RWPE2 (cell line): ENCODE measurements at regions not wholly inside any gene's neighbourhood (a gene's known extent, or its start where the extent isn't known, plus 50 kb on each side); places are given as distances from the start of the nearest gene placed in this dataset.
A peak's percentile ranks its signal among the peaks of the same experiment; 100 is the strongest.

Experiments used
- ATAC-seq: fragments of 200-7000 bp; cut with Tn5 transposase; 3 replicates; pipeline ENCODE4 v1.9.1; 2021; ENCODE audit warnings: low read depth
- DNase-seq: peaks from one replicate; pipeline ENCODE4 v3.0.0-alpha.2; 2020; ENCODE audit warnings: low spot score
- H3K27ac ChIP-seq: fragments of 450-650 bp; 2 replicates; pipeline ENCODE4 v1.5.1; 2017; ENCODE audit warnings: mild to moderate bottlenecking; ENCODE audit not compliant: poor library complexity, severe bottlenecking
- H3K27me3 ChIP-seq: fragments of 250-450 bp; sonication (Bioruptor Pico); 2 replicates; pipeline ENCODE4 v1.5.1; 2021; ENCODE audit warnings: mild to moderate bottlenecking, moderate library complexity; ENCODE audit not compliant: insufficient read depth, poor library complexity, severe bottlenecking
- H3K36me3 ChIP-seq: fragments of 250-450 bp; sonication (Bioruptor Pico); 2 replicates; pipeline ENCODE4 v1.5.1; 2020; ENCODE audit warnings: low read depth, mild to moderate bottlenecking, moderate library complexity
- H3K4me1 ChIP-seq: fragments of 250-450 bp; sonication (Bioruptor Pico); 2 replicates; pipeline ENCODE4 v1.5.1; 2021; ENCODE audit warnings: mild to moderate bottlenecking, moderate library complexity; ENCODE audit not compliant: insufficient read depth, poor library complexity, severe bottlenecking
- H3K4me3 ChIP-seq: fragments of 250-450 bp; sonication (Bioruptor Pico); 2 replicates; pipeline ENCODE4 v1.5.1; 2021; ENCODE audit warnings: mild to moderate bottlenecking, moderate library complexity; ENCODE audit not compliant: severe bottlenecking
- H3K9me3 ChIP-seq: fragments of 250-450 bp; sonication (Bioruptor Pico); 2 replicates; pipeline ENCODE4 v1.5.1; 2021; ENCODE audit warnings: mild to moderate bottlenecking, moderate library complexity; ENCODE audit not compliant: severe bottlenecking
- CTCF ChIP-seq: fragments of 450-650 bp; IDR thresholded peaks from one replicate; pipeline ENCODE4 v1.5.1; 2017; ENCODE audit warnings: mild to moderate bottlenecking, moderate library complexity; ENCODE audit not compliant: poor library complexity, severe bottlenecking

GRCh38 chr6:113178349-113178748, 678.8 kb upstream of the MARCKS start:
- no peak overlapping the region for H3K27ac ChIP-seq
- no peaks in the 10 kb centered on the region for H3K9me3 ChIP-seq
- peak; percentile 58; the same call in 2 of the 3 replicates for ATAC-seq
- H3K4me3 ChIP-seq: no peak overlapping the region
- no peaks in the 10 kb centered on the region for H3K27me3 ChIP-seq
- DNase-seq: no peak
- TF ChIP-seq CTCF: no peak
- H3K4me1 ChIP-seq: peaks cover 7% of the 10 kb centered on the region
- no peaks in the 10 kb centered on the region for H3K36me3 ChIP-seq

- Histone ChIP-seq H3K27me3 (no peaks in the 10 kb centered on the region), H3K27ac (no peak overlapping the region), H3K9me3 (no peaks in the 10 kb centered on the region), H3K4me3 (no peak overlapping the region), H3K4me1 (peaks cover 7% of the 10 kb centered on the region), H3K36me3 (no peaks in the 10 kb centered on the region)
- DNase-seq: no peak
- ATAC-seq: no peak
- no peak for TF ChIP-seq CTCF
Observed at GRCh38 chr6:113181164-113181563, 676.0 kb upstream of the MARCKS start.

- ATAC-seq (peak; percentile 92), DNase-seq (no peak)
- H3K4me1 ChIP-seq: peaks cover 7% of the 10 kb centered on the region
- no peaks in the 10 kb centered on the region for H3K36me3 ChIP-seq
- H3K9me3 ChIP-seq: no peaks in the 10 kb centered on the region
- no peak overlapping the region for H3K4me3 ChIP-seq
- H3K27ac ChIP-seq: peak overlapping the region; percentile 78
- no peaks in the 10 kb centered on the region for H3K27me3 ChIP-seq
- no peak for TF ChIP-seq CTCF
Observed at GRCh38 chr6:113182370-113183141, 674.6 kb upstream of the MARCKS start.

GRCh38 chr6:113184291-113184690, 672.9 kb upstream of the MARCKS start:
- DNase-seq (no peak), ATAC-seq (no peak)
- H3K36me3 ChIP-seq: no peaks in the 10 kb centered on the region
- H3K9me3 ChIP-seq: no peaks in the 10 kb centered on the region
- TF ChIP-seq CTCF: no peak
- H3K27me3 ChIP-seq: no peaks in the 10 kb centered on the region
- no peak overlapping the region for H3K27ac ChIP-seq
- H3K4me1 ChIP-seq: peaks cover 7% of the 10 kb centered on the region
- no peak overlapping the region for H3K4me3 ChIP-seq

- Histone ChIP-seq H3K4me1 (peaks cover 7% of the 10 kb centered on the region), H3K4me3 (no peak overlapping the region), H3K27me3 (no peaks in the 10 kb centered on the region), H3K9me3 (no peaks in the 10 kb centered on the region), H3K36me3 (no peaks in the 10 kb centered on the region), H3K27ac (no peak overlapping the region)
- DNase-seq (no peak), ATAC-seq (no peak)
- TF ChIP-seq CTCF: no peak
Observed at GRCh38 chr6:113184736-113185135, 672.4 kb upstream of the MARCKS start.
